GM18867 (cell line): ENCODE measurements at regions not wholly inside any gene's neighbourhood (a gene's known extent, or its start where the extent isn't known, plus 50 kb on each side); places are given as distances from the start of the nearest gene placed in this dataset.

ENCODE experiments used
- ATAC-seq: cut with Tn5 transposase; IDR thresholded peaks from one replicate; pipeline ENCODE4 v1.9.1; 2021; ENCODE audit warnings: mild to moderate bottlenecking, moderate library complexity; ENCODE audit not compliant: unreplicated experiment

DNA sequence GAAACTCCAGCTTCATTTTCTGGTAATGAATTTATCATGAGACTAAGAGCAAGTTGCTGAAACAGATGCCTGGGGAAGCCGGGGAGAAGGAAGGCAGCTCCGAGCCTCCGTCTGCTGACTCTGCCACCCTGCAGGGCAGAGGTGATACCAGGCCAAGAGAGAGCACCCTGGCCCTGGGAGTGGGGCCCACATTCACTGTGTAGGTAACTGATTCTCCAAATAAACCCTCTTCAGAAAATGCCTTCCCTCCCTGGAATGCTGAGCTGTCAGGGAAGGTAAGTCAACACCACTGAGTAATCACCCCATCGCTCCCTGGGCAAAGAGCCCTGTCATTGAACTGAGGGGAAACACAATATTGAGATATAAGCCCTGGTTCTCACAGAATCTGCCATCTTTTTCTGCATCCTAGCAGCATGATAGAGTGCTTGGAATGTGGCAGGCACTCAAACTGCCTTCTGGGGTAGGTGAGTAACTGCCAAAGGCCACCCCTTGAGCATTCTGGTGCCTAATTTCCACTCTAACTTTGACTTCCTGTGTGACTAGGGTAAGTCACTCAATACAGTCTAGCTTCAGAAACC lies 147.6 kb downstream of the SPATA19 start:
- no peak for ATAC-seq

DNA sequence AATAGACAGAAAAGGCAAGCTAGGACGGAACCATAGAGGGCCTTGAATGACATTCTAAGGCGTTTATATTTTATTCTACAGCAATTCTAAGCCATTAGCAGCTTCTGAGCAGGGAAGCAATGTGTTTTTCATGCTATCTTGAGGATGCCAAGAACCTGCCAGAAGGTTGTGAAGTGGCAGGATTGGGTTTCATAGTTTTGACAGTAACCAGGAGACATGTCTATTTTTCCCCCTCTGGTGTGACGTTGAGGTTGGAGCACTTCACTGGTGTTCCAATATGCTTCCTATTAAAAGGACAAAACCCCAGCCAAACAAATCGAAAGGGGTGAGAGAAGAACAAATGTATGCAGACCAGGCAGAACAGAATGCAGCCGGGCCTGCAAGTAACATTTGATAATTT lies 148.2 kb downstream of the SPATA19 start:
- no peak for ATAC-seq

DNA sequence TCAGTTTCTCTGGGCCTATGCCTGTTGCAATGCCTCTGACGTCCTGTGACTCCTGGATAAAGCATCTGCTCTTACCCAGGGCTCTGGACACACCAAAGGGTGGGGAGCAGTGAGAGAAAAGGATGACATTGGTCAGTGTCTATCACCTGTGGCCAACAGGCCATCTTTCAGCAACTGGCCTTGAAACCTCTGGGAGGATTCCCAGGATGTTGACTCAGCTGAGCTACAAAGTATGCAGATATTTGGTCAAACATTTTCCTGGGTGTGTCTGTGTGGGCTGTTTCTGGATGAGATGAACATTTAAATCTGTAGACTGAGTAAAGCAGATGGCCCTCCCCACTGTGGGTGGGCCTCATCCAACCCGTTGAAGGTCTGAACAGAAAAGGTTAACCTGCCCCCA lies 149.9 kb downstream of the SPATA19 start:
- no peak for ATAC-seq

DNA sequence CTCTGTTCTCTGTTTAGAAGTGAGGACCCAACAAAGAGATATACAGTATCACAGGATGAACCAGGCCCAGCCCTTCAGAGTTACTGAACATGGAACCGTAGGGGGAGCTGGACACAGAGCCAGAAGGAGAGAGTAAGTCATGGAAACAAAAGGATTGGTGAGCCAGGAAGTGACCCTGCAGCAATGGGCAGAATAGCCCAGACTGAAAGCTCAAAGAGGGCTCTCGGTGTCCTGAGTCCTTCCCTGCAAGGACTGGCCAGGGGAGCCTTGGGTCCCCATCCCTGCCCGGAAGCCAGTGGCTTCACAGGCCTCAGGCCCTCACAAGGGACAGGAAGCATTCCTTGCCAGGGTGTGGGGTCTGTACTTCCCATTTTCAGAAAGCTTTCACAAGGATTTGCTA lies 150.6 kb downstream of the SPATA19 start:
- no peak for ATAC-seq

DNA sequence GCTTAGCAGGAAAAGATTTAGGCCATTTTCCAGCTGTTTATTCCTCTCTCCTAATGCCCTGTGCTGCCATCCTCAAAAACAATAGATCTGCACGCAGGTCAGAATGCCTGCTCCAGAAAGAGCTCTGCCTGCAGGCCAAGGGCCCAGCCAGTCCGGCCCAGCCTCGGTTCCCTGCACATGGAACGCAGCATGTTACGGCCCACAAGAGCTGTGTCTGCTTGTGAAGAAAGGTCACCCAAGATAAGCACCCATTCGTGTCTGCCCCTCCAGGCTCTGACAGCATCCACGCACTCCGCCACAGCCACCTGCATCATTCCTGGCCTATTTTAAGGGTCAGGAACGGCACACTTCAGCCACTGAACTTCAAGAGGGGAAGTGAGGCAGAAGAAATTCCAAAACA lies 152.2 kb downstream of the SPATA19 start:
- no peak for ATAC-seq

DNA sequence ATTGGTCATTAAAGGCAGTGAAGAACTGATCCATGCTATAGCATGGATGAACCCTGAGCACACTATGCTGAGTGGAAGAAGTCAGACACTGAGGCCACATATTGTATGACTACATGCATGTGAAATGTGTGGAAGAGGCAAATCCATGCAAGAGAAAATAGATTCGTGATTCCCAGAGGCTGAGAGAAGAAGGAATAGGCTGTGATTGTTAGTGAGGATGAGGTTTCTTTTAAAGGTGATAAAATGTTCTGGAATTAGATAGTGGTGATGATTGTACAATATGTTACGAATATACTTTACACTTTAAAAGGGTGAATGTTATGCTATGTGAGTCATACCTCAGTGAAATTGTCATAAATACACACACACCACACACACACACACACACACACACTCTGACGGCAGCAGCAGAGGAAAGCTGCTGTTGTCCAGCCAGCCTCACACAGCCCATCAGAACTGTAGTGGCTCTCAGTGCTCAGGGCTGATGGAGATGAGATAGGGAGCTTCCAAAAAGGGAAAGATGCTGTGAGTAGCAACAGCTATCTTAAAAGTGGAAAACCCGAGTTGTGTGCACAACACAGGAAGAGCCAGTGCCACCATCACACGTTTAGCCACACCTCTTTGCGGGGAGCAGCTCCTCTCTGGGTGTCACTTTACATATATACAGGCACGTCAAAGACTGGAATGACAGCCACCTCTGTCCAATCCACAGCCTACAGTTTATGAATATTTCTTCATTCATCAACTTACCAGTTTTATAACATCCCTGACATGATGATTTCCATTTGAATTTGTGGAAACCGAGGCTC lies 153.0 kb downstream of the SPATA19 start:
- ATAC-seq: no peak

DNA sequence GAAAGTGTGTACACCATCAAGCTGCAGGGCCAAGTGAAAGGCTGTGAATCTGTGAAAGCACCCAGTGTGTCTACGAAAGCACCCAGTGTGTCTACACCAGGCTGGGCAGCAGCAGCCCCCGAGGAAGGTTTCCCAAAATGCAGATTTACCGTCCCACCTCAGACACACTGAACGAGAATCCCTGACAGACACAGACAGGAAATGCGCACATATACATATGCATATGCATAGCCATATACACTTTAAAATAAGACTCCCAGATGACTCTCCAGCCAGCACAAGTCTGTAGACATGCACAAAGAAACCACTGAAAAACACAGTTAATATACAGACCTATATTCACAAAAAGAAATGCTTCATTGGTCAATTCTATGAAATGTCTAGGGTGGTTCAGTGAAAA lies 155.5 kb upstream of the OPCML start:
- no peak for ATAC-seq

DNA sequence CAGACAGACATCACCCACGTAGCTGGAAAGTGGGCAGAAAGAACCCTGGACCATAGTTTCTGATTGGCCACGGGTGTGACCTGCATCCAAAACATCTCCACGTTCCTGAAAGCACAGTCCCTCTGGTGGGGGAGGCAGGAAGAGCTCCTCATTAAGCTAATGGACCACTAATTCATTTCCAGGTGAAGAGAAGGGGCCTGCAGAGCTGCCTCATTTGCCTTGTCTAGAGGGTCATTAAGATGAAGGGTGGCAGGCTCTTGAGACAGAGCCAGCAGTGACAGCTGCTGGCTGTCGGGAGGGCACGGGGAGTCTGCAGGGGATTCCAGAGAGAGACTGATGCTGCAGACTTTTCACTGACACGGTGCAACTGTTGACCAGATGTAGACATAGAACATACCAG lies 149.6 kb upstream of the OPCML start:
- ATAC-seq: no peak

DNA sequence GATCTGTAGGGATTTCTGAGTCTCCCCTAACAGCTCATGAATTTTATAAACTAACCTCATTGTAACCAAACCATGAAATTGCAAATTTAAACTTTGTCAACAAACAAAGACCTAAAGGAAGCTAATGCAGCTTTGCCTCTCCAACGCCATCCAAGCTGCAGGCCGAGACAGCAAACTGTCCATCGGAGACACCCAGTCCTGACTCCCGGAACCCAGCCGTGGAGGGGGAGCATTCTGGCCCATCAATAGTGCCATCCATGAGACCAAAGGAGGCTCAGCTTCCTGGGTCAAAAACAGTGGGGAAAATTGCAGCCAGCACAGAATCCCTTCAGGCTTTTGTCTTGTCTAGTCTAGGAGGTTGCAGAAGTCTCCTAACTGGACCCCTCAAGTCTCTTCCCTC lies 147.6 kb upstream of the OPCML start:
- no peak for ATAC-seq

DNA sequence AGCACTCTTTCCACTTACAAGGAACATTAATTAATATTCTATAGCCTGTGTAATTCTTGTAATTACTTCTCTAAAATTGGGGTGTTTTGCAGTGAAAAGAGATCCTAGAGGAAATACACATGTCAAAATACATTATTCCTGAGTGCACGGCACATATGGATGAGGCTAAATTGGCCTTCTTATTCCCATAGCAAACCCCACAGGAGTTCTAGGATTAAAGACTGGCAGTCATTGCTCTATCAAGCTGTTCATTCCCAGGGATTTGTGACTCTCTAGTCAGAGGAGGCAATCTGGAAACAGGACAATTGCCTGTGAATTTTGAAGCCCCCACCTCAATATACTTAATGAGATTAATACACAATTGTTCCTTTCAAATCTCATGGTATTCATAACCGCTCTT lies 145.9 kb upstream of the OPCML start:
- ATAC-seq: no peak

DNA sequence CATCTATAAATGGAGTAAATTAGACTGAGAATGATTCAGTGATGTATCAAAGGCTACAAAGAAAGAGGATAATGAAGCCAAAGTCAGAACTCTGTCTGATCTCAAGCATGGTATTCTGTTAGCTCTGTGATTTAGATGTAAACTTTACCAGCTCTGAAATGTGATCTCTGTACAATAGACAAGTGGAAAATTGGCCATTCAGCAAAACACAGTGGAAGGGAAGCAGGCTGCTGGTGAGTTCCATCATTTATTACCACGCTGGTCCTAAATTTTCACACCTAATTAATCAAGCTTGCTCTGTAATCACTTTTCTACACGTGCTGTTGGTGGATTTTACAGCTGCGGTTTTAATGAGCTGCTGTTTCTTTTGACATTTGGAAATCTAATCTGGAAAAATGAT lies 145.1 kb upstream of the OPCML start:
- no peak for ATAC-seq

DNA sequence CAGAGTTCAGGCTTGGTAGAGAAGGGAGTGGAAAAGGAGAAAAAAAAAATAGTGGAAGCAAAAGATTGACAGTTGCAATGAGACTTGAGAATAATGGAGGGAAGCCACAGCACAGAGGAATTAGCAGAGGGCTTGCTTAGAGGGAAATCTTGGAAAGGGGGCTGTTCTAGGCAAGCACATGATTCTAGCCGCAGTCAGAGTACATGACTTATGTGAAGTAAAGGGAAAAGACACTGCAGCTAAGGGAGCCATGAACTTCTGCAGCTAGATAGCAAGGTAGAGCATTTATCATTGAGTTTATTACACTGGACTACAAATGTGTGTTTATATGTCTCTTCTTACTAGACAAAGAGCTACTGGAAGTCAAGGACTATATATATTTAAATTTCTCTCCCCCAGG lies 144.0 kb upstream of the OPCML start:
- no peak for ATAC-seq

DNA sequence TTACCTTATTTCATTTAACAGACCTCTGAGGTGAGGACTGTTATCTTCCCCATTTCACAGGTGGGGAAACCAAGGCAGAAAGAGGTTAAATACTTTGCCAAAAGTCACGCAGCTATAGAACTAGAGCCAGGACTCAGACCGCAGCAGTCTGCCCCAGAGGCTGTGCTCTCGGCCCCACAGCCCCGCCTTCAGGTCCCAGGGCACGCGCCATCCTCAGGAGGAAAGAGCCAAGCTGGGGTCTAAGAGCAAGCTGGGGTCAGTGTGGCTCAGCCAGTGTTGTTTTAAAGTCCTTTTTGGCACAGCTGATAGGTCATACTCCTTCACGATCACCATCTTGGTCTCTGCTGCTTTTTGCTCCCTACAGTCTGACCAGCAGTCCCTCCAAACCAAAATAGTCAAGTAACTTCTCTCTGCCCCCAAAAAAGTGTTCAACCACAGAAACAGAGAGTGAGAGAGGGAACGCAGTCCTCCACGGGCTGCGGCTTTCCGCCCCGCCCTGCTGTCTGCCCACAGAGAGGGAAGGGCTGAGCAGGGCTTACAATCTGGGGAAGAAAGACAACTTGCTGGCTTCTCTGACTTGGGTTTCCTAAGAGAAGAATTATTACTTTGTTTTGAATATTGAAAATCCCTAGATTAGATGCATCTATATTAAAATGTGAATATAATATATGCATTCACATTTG lies 137.2 kb upstream of the OPCML start:
- no peak for ATAC-seq

DNA sequence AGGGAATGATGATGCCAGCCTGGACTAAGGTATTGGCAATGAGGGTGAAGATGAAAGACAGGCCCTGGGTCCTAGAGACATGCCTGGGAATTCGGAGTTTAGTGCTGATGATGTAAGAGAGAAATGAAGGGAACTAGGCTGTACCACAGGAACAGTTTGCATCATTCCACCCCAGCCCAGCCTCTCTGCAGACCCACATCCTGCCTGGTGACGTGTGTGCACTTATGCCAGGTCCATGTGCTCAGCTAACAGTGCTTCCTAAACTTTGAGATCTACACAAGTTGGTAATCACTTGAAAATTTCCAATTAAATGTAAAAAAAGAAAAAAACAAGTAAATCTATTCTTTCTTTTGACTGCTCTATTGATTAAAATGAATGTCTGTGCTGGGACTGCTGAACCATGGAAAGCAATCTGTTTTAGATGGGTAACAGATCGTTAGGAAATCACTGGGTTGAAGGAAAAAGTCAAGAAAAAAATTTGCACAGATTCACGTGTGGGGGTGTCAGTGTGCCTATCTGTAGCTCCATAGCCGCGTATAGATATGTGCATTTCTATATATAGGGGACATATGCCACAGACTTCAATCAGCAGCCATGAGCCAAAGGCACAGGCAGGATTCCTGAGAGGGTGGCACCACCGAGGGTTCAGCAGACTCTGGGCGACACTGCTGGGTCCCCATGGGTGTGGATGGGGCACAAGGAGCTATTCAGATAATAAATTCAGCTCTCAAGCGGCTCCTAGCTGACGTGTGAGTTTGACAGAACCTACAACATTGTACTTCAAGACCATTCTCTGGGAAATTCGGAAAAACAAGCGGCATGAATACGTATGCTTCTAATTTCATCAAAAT lies 131.1 kb upstream of the OPCML start:
- no peak for ATAC-seq

DNA sequence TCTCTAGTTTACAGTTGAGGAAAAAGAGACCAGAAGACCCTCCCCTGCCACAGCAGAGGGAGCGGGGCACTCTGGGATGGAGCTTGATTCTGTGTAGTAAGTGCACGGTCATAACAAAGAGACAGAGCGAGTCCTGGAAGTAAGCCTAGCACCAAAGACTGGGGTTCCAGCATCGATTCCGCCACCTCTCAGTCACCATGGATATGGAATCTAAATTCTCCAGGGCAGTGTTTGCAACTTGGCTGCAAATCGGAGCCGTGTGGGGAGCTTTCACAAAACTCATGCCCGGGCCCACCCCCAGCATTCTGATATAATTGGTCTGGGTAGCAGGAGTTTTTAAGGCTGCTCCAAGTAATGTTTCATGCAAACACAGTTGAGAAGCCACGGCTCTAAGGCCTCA lies 129.5 kb upstream of the OPCML start:
- ATAC-seq: no peak

DNA sequence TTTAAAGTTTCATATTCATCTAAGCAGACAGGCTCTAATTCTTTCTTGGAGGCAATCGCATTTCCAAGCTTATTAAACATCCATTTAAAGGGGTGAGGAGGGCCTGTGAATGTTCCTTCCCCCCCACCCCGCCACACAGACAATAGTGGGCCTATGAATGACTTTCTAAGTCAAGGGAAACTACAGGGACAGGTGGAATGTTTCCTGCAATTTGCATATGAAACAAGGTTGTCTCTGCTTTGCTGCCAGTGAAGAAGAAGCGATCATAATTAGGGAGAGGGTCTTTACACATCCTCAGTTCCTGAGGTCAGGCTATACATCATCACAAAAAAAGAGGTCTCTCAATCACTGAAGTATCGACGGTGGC lies 127.9 kb upstream of the OPCML start:
- no peak for ATAC-seq

DNA sequence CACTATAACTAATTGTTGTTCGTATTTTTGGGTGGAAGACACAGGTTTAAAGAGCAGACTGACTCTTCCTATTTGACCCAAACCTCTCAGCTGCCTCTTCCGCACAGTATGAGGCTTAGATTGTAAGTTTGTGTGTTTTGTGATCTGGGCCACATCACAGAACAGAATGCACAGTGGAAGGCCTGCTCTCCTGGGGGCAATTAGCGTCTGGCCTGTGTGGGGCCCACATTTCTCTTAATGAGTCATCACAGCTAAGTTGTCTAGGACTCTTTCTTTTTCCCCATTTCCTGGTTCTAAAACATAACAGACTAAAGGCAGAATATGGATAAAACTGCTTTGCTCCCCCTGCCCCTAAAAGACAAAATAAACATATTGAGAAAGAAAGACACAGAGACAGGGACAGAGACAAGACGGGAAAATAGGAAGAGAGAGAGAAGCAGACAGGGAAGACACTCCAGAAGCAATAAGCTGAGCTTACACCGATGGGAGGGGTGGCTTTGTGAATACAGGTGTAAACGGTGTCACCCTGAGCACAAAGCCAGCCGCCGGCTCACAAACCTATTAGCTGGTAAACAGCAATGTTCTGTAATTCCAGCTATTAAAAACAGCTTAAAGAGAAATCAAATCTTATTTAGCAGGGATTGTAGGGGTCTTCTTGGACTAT lies 127.4 kb upstream of the OPCML start:
- ATAC-seq: peak; percentile 84

DNA sequence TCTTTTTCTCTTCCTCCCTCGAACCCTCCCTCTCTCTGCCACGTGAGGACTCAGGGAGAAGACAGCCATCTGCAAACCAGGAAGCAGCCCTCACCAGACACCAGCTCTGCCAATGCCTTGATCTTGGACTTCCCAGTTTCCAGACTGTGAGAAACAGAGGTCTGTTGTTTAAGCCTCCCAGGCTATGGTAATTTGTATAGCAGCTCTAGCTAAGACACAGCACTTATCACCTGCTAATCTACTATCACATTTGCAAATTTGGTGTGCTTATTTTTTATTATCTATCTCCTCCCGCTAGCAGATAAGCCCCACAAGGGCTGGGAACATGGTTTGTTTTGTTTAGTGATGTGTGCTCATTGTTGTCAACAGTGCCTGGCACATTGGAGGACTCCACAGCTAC lies 124.8 kb upstream of the OPCML start:
- no peak for ATAC-seq

DNA sequence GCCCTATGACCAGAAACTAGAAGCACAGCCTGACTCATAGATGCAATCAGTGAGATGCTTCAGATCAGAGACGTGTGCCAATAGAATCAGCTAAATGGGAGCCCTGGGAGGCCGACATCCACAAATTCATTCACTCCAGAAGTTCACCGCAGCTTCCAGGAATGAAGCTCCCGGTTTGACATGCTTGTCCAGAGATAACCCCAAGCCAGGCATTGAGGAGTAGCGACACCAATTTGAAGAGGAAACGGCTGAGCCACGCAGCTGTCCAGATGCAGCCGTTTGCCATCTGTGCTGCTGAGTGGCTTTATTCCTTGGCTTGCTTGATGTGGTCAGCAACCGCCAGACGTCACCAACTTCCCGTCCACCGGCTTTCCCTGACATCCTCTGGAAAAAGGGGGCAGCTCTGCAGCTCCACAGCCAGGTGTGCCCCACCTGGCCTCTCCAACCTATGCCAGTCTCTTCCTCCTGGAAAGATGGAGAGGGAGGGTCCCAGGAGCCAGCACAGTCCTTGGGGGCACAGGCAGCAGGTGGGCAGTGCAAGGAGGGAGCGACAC lies 123.9 kb upstream of the OPCML start:
- no peak for ATAC-seq

DNA sequence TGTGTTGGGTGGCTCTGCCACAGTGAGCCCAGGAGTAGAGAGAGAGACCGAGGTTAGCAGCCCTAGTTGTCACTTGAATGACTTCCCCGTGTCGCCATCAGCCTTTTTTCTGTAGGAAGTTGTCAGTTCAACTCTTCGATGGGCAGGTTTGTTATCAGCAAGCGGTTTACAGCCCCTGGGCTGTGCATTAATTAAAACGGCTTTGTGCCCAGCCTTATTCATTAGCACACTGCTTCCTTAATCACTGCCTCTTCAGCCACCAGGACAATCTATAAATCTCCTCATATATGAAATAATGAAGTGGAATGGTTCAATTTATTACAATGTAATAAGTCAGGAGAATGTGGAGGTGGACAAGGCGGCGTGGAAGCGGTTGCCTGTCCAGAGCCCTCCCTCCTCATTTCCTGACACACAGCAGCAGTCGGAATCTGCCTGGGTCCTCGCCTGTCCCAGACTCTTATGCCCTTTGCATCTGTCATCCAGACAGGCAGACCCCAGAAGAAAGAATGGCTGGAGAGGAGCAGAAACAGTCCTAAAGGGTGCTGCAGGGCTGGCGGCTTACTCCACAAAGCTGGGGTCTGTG lies 122.4 kb upstream of the OPCML start:
- ATAC-seq: no peak
